GM12878 (cell line): ENCODE measurements at regions not wholly inside any gene's neighbourhood (a gene's known extent, or its start where the extent isn't known, plus 50 kb on each side); places are given as distances from the start of the nearest gene placed in this dataset.

Source experiments
- BACH1 ChIP-seq: fragments of 450-650 bp; IDR thresholded peaks from 2 replicates; pipeline ENCODE4 v1.6.1; 2017; ENCODE audit warnings: mild to moderate bottlenecking, borderline replicate concordance
- CHD2 ChIP-seq: IDR thresholded peaks from 2 replicates; pipeline ENCODE4 v1.6.1; 2011; ENCODE audit warnings: low read depth, low read length, improper control_type of control experiment, borderline replicate concordance
- EP300 ChIP-seq, 2 experiments: fragments of 150-350 bp in 1 of 2; IDR thresholded peaks; 2 replicates each; pipeline ENCODE4 v1.6.1; 2011 to 2012; ENCODE audit warnings: low read depth in 2 of 2, low read length in 2 of 2, borderline replicate concordance in 1 of 2, improper control_type of control experiment in 1 of 2, inconsistent platforms in 1 of 2; ENCODE audit not compliant: control insufficient read depth in 1 of 2
- EZH2 ChIP-seq: IDR thresholded peaks from 2 replicates; pipeline ENCODE4 v1.6.1; 2012; ENCODE audit warnings: low read depth, mild to moderate bottlenecking, control low read depth, inconsistent platforms, low read length, borderline replicate concordance; ENCODE audit not compliant: control insufficient read depth
- FOXK2 ChIP-seq: fragments of 450-650 bp; IDR thresholded peaks from 2 replicates; pipeline ENCODE4 v1.6.1; 2017; ENCODE audit warnings: mild to moderate bottlenecking, moderate library complexity
- KAT2A ChIP-seq: conservative IDR thresholded peaks from 2 replicates; pipeline ENCODE4 v1.6.1; 2011; ENCODE audit warnings: low read depth, low read length; ENCODE audit not compliant: control insufficient read depth
- MTA3 ChIP-seq: IDR thresholded peaks from 2 replicates; pipeline ENCODE4 v1.6.1; 2012; ENCODE audit warnings: low read length, inconsistent platforms, borderline replicate concordance
- POLR2A ChIP-seq: IDR thresholded peaks from 2 replicates; pipeline ENCODE4 v1.6.1; 2011; ENCODE audit warnings: low read depth, mild to moderate bottlenecking, low read length
- SP1 ChIP-seq: IDR thresholded peaks from one replicate; pipeline ENCODE4 v1.6.1; 2011; ENCODE audit warnings: low read depth, low read length
- TARDBP ChIP-seq: IDR thresholded peaks from 2 replicates; pipeline ENCODE4 v1.6.1; 2016; ENCODE audit warnings: borderline replicate concordance
- TCF7 ChIP-seq: IDR thresholded peaks from 2 replicates; pipeline ENCODE4 v1.6.1; 2014; ENCODE audit warnings: antibody characterized with exemption, borderline replicate concordance
- TF ChIP-seq, protein P1 (sequence below), 3 experiments: IDR thresholded peaks in 2 of 3; conservative IDR thresholded peaks in 1 of 3; 2 replicates each; pipeline ENCODE4 v1.5.1; 2011; ENCODE audit warnings: low read depth in 3 of 3, low read length in 3 of 3, mild to moderate bottlenecking in 3 of 3, control low read depth in 2 of 3, moderate library complexity in 2 of 3, inconsistent platforms in 1 of 3, mixed read lengths in 1 of 3; ENCODE audit not compliant: control insufficient read depth in 2 of 3, insufficient read depth in 1 of 3; ENCODE audit errors: extremely low read depth in 1 of 3
- TF ChIP-seq, protein P2 (sequence below): fragments of 450-650 bp; formaldehyde crosslinking; IDR thresholded peaks from 2 replicates; pipeline ENCODE4 v1.5.0; 2022; ENCODE audit warnings: mild to moderate bottlenecking, missing genetic modification characterization
- TF ChIP-seq, protein P3 (sequence below): IDR thresholded peaks from 2 replicates; pipeline ENCODE4 v1.6.1; 2011; ENCODE audit warnings: low read depth, low read length, improper control_type of control experiment, borderline replicate concordance

DNA sequence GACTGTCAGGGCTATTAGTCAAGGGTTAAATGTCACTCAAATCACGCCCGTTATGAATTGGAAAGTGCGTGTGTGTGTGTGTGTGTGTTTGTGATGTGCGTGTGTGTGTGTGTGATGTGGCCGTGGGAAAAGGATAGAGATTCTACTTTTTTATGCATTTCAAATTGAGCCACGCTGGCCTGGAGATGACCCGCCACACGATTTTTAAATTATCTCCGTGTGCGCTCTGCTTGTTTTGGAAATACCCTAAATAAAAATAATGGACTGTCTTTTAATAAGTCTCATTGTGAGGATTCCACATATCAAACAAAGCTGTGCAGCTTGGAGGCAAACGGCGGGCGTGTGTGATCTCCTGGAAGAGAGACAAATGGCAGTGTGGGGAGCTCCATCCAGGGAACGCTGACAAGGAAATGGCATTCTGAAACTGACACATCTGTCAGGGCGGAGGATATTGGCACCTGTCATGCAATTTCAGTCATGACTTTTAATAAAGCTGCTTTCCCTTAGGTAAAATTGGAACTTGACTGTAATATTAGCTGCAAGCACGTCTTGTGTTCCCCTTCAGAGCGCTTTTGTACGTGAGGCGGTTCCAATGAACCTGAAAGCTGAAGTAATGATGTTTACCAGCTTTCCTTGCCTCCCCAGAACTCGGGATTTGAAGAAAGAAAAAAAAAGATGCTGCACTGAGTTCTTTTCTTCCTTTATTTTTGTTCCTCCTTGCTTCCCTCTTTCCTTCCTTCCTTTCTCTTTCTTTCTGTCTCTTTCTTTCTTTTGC lies 381.8 kb upstream of the SMIM21 start:
- TF ChIP-seq, protein P1, sequence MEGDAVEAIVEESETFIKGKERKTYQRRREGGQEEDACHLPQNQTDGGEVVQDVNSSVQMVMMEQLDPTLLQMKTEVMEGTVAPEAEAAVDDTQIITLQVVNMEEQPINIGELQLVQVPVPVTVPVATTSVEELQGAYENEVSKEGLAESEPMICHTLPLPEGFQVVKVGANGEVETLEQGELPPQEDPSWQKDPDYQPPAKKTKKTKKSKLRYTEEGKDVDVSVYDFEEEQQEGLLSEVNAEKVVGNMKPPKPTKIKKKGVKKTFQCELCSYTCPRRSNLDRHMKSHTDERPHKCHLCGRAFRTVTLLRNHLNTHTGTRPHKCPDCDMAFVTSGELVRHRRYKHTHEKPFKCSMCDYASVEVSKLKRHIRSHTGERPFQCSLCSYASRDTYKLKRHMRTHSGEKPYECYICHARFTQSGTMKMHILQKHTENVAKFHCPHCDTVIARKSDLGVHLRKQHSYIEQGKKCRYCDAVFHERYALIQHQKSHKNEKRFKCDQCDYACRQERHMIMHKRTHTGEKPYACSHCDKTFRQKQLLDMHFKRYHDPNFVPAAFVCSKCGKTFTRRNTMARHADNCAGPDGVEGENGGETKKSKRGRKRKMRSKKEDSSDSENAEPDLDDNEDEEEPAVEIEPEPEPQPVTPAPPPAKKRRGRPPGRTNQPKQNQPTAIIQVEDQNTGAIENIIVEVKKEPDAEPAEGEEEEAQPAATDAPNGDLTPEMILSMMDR (IDR thresholded peaks at IDR 0.05 in 2 of 3, conservative IDR thresholded peaks at IDR 0.05 in 1 of 3; ENCODE audit: control insufficient read depth in 2 of 3, extremely low read depth in 1 of 3, insufficient read depth in 1 of 3, low read depth in 3 of 3, low read length in 3 of 3), result no peak
- TF ChIP-seq KAT2A (no peak), BACH1 (no peak), EP300 (IDR thresholded peaks at IDR 0.05; ENCODE audit: borderline replicate concordance in 1 of 2, control insufficient read depth in 1 of 2, low read depth in 2 of 2, low read length in 2 of 2) (no peak), CHD2 (no peak), FOXK2 (no peak), TARDBP (no peak), EZH2 (no peak), POLR2A (no peak), SP1 (no peak), MTA3 (no peak), TCF7 (no peak)
- TF ChIP-seq, protein P2, sequence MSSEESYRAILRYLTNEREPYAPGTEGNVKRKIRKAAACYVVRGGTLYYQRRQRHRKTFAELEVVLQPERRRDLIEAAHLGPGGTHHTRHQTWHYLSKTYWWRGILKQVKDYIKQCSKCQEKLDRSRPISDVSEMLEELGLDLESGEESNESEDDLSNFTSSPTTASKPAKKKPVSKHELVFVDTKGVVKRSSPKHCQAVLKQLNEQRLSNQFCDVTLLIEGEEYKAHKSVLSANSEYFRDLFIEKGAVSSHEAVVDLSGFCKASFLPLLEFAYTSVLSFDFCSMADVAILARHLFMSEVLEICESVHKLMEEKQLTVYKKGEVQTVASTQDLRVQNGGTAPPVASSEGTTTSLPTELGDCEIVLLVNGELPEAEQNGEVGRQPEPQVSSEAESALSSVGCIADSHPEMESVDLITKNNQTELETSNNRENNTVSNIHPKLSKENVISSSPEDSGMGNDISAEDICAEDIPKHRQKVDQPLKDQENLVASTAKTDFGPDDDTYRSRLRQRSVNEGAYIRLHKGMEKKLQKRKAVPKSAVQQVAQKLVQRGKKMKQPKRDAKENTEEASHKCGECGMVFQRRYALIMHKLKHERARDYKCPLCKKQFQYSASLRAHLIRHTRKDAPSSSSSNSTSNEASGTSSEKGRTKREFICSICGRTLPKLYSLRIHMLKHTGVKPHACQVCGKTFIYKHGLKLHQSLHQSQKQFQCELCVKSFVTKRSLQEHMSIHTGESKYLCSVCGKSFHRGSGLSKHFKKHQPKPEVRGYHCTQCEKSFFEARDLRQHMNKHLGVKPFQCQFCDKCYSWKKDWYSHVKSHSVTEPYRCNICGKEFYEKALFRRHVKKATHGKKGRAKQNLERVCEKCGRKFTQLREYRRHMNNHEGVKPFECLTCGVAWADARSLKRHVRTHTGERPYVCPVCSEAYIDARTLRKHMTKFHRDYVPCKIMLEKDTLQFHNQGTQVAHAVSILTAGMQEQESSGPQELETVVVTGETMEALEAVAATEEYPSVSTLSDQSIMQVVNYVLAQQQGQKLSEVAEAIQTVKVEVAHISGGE (CRISPR knock-in tag), result no peak
- TF ChIP-seq, protein P3, sequence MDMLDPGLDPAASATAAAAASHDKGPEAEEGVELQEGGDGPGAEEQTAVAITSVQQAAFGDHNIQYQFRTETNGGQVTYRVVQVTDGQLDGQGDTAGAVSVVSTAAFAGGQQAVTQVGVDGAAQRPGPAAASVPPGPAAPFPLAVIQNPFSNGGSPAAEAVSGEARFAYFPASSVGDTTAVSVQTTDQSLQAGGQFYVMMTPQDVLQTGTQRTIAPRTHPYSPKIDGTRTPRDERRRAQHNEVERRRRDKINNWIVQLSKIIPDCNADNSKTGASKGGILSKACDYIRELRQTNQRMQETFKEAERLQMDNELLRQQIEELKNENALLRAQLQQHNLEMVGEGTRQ, result no peak
